PFSK-1 (cell line): ENCODE measurements at regions not wholly inside any gene's neighbourhood (a gene's known extent, or its start where the extent isn't known, plus 50 kb on each side); places are given as distances from the start of the nearest gene placed in this dataset.

Experiments used
- FOXP2 ChIP-seq: optimal IDR thresholded peaks from 2 replicates; pipeline ENCODE3; 2011; ENCODE audit warnings: borderline replicate concordance, control low read depth, inconsistent platforms; ENCODE audit not compliant: insufficient read depth; ENCODE audit errors: extremely low read length, extremely low read depth
- POLR2AphosphoS5 ChIP-seq: IDR thresholded peaks from 2 replicates; pipeline ENCODE4 v1.6.1; 2012; ENCODE audit warnings: low read depth, mild to moderate bottlenecking, control low read depth, low read length, moderate library complexity
- SIN3A ChIP-seq: IDR thresholded peaks from 2 replicates; pipeline ENCODE4 v1.6.1; 2012; ENCODE audit warnings: mild to moderate bottlenecking, low read length, moderate library complexity, borderline replicate concordance; ENCODE audit not compliant: insufficient read depth
- TAF1 ChIP-seq: IDR thresholded peaks from 2 replicates; pipeline ENCODE4 v1.6.1; 2012; ENCODE audit warnings: low read length, control low read depth, borderline replicate concordance; ENCODE audit not compliant: insufficient read depth
- TF ChIP-seq, protein P1 (sequence below), 2 experiments: IDR thresholded peaks; 2 replicates each; pipeline versions ENCODE4 v1.6.1 to v1.8.0; 2011 to 2012; ENCODE audit warnings: low read depth in 2 of 2, low read length in 2 of 2, control low read depth in 1 of 2, inconsistent platforms in 1 of 2, mild to moderate bottlenecking in 1 of 2, moderate library complexity in 1 of 2; ENCODE audit not compliant: insufficient read depth in 1 of 2

DNA sequence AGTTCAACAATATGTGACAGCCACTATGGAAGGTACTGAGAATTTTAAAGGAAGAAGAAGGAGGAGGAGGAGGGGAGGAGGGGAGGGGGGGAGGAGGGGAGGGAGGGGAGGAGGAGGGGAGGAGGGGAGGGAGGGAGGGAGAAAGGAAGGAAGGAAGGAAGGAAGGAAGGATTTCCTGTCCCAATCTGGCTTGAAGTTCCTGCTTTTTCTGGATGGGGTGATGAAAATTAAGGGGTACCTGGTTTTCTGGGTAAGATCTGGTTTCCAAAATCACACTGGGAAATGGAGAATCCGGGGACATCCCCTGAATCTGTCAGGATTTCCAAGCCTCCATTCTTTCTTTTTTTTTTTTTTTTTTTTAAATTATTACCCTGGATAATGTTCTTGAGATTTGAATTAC, 271.8 kb downstream of the MTX2 start:
- TF ChIP-seq FOXP2 (no peak), SIN3A (no peak), POLR2AphosphoS5 (no peak), TAF1 (no peak)
- TF ChIP-seq, protein P1, sequence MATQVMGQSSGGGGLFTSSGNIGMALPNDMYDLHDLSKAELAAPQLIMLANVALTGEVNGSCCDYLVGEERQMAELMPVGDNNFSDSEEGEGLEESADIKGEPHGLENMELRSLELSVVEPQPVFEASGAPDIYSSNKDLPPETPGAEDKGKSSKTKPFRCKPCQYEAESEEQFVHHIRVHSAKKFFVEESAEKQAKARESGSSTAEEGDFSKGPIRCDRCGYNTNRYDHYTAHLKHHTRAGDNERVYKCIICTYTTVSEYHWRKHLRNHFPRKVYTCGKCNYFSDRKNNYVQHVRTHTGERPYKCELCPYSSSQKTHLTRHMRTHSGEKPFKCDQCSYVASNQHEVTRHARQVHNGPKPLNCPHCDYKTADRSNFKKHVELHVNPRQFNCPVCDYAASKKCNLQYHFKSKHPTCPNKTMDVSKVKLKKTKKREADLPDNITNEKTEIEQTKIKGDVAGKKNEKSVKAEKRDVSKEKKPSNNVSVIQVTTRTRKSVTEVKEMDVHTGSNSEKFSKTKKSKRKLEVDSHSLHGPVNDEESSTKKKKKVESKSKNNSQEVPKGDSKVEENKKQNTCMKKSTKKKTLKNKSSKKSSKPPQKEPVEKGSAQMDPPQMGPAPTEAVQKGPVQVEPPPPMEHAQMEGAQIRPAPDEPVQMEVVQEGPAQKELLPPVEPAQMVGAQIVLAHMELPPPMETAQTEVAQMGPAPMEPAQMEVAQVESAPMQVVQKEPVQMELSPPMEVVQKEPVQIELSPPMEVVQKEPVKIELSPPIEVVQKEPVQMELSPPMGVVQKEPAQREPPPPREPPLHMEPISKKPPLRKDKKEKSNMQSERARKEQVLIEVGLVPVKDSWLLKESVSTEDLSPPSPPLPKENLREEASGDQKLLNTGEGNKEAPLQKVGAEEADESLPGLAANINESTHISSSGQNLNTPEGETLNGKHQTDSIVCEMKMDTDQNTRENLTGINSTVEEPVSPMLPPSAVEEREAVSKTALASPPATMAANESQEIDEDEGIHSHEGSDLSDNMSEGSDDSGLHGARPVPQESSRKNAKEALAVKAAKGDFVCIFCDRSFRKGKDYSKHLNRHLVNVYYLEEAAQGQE (IDR thresholded peaks at IDR 0.05; ENCODE audit: insufficient read depth in 1 of 2, low read depth in 2 of 2, low read length in 2 of 2), result no peak

DNA sequence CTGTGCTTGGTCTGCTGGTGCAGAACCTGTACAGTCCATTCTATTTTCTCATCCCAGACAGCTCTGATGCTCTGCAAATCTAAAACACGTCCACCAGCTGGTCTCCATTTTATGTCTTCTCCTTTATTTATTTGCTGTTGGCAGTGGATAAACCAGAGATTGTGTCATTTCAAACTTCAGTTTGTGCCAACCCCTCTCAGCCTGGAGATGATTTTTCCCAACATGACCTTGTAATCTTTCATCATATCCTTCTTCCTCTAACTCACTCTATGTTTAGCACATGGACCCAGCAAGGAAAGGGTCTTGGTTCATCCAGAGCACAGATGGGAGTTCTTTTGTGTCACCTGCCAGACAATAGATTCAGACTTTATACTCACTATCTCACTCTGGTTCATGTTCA, 273.2 kb downstream of the MTX2 start:
- TF ChIP-seq, protein P1 (IDR thresholded peaks at IDR 0.05; ENCODE audit: insufficient read depth in 1 of 2, low read depth in 2 of 2, low read length in 2 of 2), result no peak
- TF ChIP-seq TAF1 (no peak), FOXP2 (no peak), SIN3A (no peak), POLR2AphosphoS5 (no peak)

DNA sequence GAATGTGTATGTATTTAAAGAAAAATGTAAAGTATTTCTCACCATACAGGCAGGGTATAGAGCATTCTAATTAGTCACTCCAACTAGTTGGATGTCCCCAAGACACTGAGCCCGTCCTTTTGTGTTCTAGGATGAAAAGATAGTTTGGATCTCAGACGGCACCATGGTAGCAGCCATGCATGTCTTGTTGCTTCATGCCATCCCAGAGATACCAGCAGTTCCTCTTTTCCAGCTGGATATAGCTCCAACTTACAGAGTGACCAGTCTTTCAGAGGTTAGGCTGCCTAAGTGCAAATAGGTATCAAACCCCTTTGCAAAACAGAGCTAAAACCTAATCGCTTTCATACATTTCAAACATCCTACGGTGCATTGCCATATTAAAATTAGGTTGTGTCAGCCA, 275.3 kb downstream of the MTX2 start:
- TF ChIP-seq, protein P1 (IDR thresholded peaks at IDR 0.05; ENCODE audit: insufficient read depth in 1 of 2, low read depth in 2 of 2, low read length in 2 of 2), result no peak
- TF ChIP-seq SIN3A (no peak), FOXP2 (no peak), POLR2AphosphoS5 (no peak), TAF1 (no peak)

DNA sequence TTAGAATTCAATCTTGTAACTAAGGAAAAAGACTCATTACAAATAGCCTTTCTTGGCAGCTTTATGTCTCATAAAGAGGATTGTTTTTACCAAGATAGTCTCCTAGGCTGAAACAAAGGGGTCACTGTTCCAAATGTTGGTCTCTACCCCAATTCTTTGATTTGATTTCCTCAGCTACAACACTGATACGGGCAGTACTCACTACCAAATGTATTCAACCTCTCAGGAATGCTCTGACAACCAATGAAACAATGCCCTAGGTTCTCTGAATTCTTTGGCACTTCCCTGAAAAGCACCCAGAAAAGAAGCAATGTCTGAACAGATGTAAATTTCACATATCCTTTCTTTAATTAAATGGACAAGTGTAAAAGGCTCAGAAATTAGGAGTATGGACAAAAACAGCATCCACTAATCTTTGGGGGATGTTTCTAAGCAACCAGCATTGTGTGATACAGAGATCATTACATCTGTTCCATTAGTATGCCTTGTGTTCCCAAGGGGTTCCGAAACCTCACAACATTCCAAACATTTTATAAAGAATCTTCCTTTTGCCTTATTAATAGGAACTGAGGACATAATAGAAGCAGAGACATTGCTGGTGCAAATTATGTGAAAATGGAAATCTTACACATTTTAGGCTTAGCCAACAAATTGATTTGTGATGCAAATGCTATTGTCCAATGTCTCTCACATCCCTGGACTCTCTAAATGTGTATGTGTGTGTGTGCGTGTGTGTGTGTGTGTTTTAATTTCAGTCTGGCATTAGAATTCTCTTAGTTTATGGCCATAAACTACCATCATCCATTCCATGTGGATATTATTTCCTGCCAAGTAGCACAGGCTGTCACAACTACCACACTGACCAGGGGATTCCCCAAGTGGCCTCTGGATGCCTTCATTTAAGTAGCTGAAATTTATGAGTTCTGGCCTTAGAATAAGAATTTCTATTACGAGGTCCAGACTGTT, 276.0 kb downstream of the MTX2 start:
- TF ChIP-seq, protein P1 (IDR thresholded peaks at IDR 0.05; ENCODE audit: insufficient read depth in 1 of 2, low read depth in 2 of 2, low read length in 2 of 2), result no peak
- TF ChIP-seq FOXP2, result no peak
- no peak for TF ChIP-seq TAF1
- TF ChIP-seq POLR2AphosphoS5, result no peak

DNA sequence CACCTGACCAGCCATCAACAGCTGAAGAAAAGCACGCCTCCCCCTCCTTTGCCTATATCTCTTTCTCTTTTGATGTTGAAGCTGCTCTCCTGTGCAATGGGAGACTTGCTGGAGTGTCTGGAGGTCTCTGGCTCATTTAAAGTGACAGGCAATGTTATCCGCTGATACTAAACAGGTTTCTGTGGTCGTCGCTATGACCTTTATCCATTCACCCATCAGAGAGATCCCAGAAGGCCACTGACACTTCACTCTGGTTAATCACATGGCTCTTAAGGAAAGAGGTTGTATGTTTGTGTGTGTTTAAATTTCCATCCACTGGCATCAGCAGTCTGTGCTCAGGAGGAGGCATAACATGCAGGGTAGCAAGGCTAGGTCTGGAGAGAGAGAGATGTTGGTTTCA, 277.3 kb downstream of the MTX2 start:
- TF ChIP-seq, protein P1 (IDR thresholded peaks at IDR 0.05; ENCODE audit: insufficient read depth in 1 of 2, low read depth in 2 of 2, low read length in 2 of 2), result no peak
- no peak for TF ChIP-seq TAF1
